ENCODE measurements at regions not wholly inside any gene's neighbourhood (a gene's known extent, or its start where the extent isn't known, plus 50 kb on each side); places are given as distances from the start of the nearest gene placed in this dataset.
"Not testable (repeated sequence)": the region's sequence is repeated elsewhere in the genome, so short reads cannot be mapped to it uniquely, and the experiment has no call there.

DNA sequence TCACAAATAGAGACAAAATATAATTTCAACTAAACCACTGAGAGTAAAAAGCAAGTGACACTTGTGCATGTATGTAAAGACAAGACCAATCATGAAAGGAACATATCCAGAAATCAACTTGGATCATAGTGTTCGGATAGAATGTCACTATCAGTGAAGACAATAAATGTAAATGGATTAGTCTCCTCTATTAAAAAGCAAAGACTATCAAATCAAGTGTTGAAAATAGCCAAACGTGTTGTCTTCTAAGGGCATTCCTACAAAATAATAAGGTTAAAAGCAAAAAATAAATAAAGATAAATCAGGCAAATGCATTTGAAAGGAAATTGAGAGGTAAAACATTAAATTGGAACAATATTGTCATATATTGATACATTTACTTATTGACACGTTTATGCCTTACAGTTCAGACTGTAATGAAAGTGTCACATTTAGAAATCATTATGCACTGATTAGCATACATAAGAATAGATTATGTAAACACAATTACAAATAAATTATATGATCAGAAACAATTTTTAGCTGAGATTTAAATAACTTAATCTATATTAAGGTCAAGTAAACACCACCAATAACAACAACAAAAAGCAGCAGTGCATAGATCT lies 1100.1 kb downstream of the BRD1 start:
- H3K27me3 ChIP-seq (ENCODE audit: control insufficient read depth in 1 of 2, insufficient read depth in 2 of 2, low read length in 2 of 2), result no peaks in the 10 kb centered on the region
- no peak overlapping the region for H3K27ac ChIP-seq (ENCODE audit: low read length)
- no peaks in the 10 kb centered on the region for H3K4me1 ChIP-seq (ENCODE audit: control insufficient read depth, insufficient read depth, low read length)
- no peak overlapping the region for H3K9ac ChIP-seq (ENCODE audit: low read length in 2 of 2)
- H3K36me3 ChIP-seq (ENCODE audit: control insufficient read depth in 2 of 2, insufficient read depth in 2 of 2, low read length in 2 of 2), result no peaks in the 10 kb centered on the region
- peaks cover 6 to 15% of the 10 kb centered on the region in 2 donors for H3K9me3 ChIP-seq (ENCODE audit: control insufficient read depth in 2 of 2, low read length in 2 of 2)
- no peak overlapping the region for H3K4me3 ChIP-seq (ENCODE audit: low read length in 2 of 2)

DNA sequence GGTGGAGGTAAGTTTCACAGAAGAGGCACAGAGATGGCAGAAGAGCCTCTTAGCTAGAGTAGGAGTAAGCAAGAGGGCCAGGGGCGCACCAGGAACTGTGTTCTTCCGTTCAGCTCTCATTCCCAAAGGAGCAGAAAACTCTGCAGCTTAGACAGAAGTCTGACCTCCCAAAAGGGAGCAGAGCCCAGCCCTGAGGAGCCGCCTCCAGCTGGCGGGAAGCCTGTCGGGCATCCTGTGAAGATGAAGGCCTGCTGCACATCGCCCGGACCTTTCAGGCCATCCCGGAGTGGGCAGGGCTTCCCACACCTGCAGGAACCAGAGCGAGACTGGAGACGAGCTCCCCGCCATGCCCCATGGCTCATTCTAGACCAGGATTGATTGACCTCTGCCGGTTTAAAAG lies 1102.8 kb downstream of the BRD1 start:
- no peak overlapping the region for H3K9ac ChIP-seq (ENCODE audit: low read length in 2 of 2)

DNA sequence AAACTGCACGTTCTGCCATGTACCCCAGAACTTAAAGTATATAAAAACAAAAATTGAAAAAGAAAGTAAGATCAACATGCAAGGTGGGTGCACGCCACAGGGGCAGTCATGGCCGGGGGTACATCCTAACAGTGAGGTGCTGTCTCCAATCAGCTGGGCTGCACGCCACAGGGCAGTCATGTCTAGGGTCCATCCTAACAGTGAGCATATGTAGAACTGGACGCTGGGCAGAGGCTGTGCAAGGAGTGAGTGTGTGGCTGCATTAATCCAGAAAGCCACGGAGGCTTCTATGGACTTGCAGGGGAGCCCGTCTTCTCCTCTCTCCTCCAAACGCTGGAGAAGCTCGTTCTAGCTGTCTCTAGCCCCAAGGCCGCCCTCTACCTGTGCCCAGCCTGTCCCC lies 1105.0 kb downstream of the BRD1 start:
- Histone ChIP-seq H3K4me1 (ENCODE audit: control insufficient read depth, insufficient read depth, low read length) (no peaks in the 10 kb centered on the region), H3K27me3 (ENCODE audit: control insufficient read depth in 1 of 2, insufficient read depth in 2 of 2, low read length in 2 of 2) (no peaks in the 10 kb centered on the region), H3K9ac (ENCODE audit: low read length in 2 of 2) (no peak overlapping the region), H3K27ac (ENCODE audit: low read length) (no peak overlapping the region), H3K36me3 (ENCODE audit: control insufficient read depth in 2 of 2, insufficient read depth in 2 of 2, low read length in 2 of 2) (no peaks in the 10 kb centered on the region), H3K9me3 (ENCODE audit: control insufficient read depth in 2 of 2, low read length in 2 of 2) (peaks cover 6 to 15% of the 10 kb centered on the region in 2 donors), H3K4me3 (ENCODE audit: low read length in 2 of 2) (no peak overlapping the region)

More for the DNA sequence above, 1102.8 kb downstream of the BRD1 start:
- H3K36me3 ChIP-seq (ENCODE audit: control insufficient read depth in 2 of 2, insufficient read depth in 2 of 2, low read length in 2 of 2), result no peaks in the 10 kb centered on the region
- no peak overlapping the region for H3K27ac ChIP-seq (ENCODE audit: low read length)
- peaks cover 6 to 15% of the 10 kb centered on the region in 2 donors for H3K9me3 ChIP-seq (ENCODE audit: control insufficient read depth in 2 of 2, low read length in 2 of 2)
- no peak overlapping the region for H3K4me3 ChIP-seq (ENCODE audit: low read length in 2 of 2)
- H3K27me3 ChIP-seq (ENCODE audit: control insufficient read depth in 1 of 2, insufficient read depth in 2 of 2, low read length in 2 of 2), result no peaks in the 10 kb centered on the region
- H3K4me1 ChIP-seq (ENCODE audit: control insufficient read depth, insufficient read depth, low read length), result no peaks in the 10 kb centered on the region

DNA sequence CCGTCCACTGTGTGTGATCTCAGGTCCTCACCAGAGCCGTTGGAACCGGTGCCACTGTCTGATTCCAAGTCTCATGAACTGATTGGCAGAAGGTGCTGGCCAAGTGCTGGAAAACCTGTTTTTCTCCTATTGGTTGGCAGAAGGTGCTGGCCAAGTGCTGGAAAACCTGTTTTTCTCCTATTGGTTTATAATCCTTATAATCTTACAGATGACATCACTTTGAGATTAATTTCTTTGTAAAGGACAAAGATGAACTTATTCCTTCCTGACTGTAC lies 1106.3 kb downstream of the BRD1 start:
- H3K4me1 ChIP-seq (ENCODE audit: control insufficient read depth, insufficient read depth, low read length), result no peaks in the 10 kb centered on the region
- H3K4me3 ChIP-seq (ENCODE audit: low read length in 2 of 2), result no peak overlapping the region
- no peak overlapping the region for H3K27ac ChIP-seq (ENCODE audit: low read length)
- H3K9me3 ChIP-seq (ENCODE audit: control insufficient read depth in 2 of 2, low read length in 2 of 2), result peaks cover 4 to 5% of the 10 kb centered on the region in 2 donors
- H3K36me3 ChIP-seq (ENCODE audit: control insufficient read depth in 2 of 2, insufficient read depth in 2 of 2, low read length in 2 of 2), result no peaks in the 10 kb centered on the region
- H3K27me3 ChIP-seq (ENCODE audit: control insufficient read depth in 1 of 2, insufficient read depth in 2 of 2, low read length in 2 of 2), result no peaks in the 10 kb centered on the region
- H3K9ac ChIP-seq (ENCODE audit: low read length in 2 of 2), result no peak overlapping the region

DNA sequence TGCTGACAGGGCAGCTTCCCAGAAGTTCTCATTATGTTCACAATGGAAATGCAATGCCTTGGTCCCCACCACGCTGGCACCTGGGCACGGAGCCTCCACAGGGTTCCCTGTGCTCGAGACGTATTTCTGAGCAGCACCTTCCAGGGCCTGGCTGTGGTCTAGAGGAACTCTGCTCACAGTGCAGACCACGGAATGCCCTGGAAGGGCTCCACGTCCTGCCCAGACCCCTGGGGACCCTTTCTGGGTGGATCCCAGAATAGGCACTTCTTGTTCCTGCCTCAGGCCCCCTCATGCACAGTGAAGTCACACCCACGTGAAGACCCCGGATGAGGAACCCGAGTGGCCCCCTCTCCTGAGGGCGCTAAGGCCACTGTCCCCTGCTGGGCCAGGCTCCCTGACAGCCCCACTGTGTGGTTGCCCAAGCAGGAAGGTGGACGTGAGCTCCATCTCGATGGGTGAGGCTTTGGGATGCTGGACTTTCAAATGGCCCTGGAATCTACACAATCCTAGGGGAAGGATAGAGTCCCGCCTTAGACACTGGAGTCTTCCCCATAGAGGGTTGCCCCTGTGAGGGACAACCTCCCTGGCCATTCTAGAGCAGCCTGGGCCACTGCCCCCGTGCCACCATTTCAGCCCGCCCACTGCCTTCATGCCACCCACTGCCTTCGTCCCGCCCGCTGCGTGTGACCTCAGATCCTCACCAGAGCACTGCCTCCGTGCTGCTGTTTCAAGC lies 1106.8 kb downstream of the BRD1 start:
- Histone ChIP-seq H3K4me3 (ENCODE audit: low read length in 2 of 2) (no peak overlapping the region), H3K27ac (ENCODE audit: low read length) (no peak overlapping the region), H3K36me3 (ENCODE audit: control insufficient read depth in 2 of 2, insufficient read depth in 2 of 2, low read length in 2 of 2) (no peaks in the 10 kb centered on the region), H3K9me3 (ENCODE audit: control insufficient read depth in 2 of 2, low read length in 2 of 2) (peaks cover 0 to 2% of the 10 kb centered on the region in 2 donors), H3K4me1 (ENCODE audit: control insufficient read depth, insufficient read depth, low read length) (no peaks in the 10 kb centered on the region), H3K9ac (ENCODE audit: low read length in 2 of 2) (no peak overlapping the region), H3K27me3 (ENCODE audit: control insufficient read depth in 1 of 2, insufficient read depth in 2 of 2, low read length in 2 of 2) (no peaks in the 10 kb centered on the region)

DNA sequence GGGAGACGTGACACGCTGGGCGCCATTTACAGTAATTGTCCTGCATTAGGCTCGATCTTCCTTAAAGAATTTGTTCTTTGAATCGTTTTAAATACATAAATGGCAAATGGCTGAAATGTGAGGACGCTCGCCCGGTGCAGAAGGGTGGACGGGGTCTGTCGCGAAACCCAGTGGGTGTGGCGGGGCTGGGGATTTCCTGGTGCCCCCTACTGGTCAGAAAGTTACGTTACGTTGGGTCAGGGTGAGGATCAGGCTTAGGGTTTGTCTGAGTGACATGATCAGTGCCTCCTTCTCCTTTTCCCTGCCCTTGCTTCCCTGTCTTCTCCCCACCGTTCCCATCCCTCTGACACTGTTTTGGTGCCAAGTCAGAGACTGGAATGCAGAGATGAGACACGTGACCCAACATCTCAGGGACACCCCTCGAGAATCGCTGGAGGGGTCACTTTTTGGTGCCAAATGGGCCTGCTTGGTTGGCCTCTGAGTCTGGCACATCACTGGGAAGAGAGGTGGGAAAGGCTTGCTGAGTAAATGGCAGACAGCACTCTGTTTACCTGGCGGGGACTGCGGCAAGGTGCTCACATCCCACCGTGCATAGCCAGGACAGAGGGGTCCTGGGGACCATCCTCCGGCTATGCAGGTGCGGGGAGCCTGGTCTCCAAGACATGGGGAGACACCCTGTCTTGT lies 1107.6 kb downstream of the BRD1 start:
- Histone ChIP-seq H3K27ac (ENCODE audit: low read length) (no peak overlapping the region), H3K4me1 (ENCODE audit: control insufficient read depth, insufficient read depth, low read length) (no peaks in the 10 kb centered on the region), H3K9ac (ENCODE audit: low read length in 2 of 2) (no peak overlapping the region), H3K9me3 (ENCODE audit: control insufficient read depth in 2 of 2, low read length in 2 of 2) (no peaks in the 10 kb centered on the region), H3K36me3 (ENCODE audit: control insufficient read depth in 2 of 2, insufficient read depth in 2 of 2, low read length in 2 of 2) (no peaks in the 10 kb centered on the region), H3K4me3 (ENCODE audit: low read length in 2 of 2) (no peak overlapping the region), H3K27me3 (ENCODE audit: control insufficient read depth in 1 of 2, insufficient read depth in 2 of 2, low read length in 2 of 2) (no peaks in the 10 kb centered on the region)

DNA sequence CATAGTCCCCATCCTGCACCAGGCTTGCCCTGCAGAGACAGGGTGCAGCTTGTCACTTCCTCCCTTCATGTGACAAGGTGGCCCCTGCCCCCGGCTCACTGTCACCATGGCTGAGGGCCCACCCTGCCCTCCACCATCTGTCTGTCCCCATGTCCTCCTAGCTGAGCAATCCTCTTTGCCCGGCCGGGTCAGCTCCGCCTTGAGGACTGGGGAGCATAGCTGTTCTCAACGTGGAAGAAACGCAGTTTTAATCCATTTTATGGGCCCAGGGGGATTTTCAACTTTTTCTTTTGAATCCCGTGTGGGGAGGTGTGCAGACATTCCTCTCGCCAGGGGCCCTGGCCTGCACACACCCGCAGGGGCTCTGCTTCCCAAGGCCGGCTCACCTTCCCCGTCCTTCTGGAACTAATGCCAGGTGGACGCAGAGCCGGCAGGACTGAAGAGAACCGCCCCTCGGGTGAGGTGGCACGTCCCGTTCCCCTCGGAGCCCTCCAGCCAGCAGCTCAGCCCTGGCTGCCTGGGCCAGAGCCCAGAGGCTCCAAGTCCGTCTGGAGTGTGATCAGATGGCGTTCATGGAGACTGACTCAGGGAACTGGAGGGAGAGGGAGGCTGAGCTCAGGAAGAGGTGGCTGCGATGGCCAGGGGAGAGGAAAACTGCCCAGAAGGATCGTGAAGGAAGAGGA lies 1108.7 kb downstream of the BRD1 start:
- Histone ChIP-seq H3K9ac (ENCODE audit: low read length in 2 of 2) (no peak overlapping the region), H3K36me3 (ENCODE audit: control insufficient read depth in 2 of 2, insufficient read depth in 2 of 2, low read length in 2 of 2) (no peaks in the 10 kb centered on the region), H3K4me3 (ENCODE audit: low read length in 2 of 2) (no peak overlapping the region), H3K27me3 (ENCODE audit: control insufficient read depth in 1 of 2, insufficient read depth in 2 of 2, low read length in 2 of 2) (no peaks in the 10 kb centered on the region), H3K4me1 (ENCODE audit: control insufficient read depth, insufficient read depth, low read length) (no peaks in the 10 kb centered on the region), H3K9me3 (ENCODE audit: control insufficient read depth in 2 of 2, low read length in 2 of 2) (peaks cover 0 to 4% of the 10 kb centered on the region in 2 donors), H3K27ac (ENCODE audit: low read length) (no peak overlapping the region)

DNA sequence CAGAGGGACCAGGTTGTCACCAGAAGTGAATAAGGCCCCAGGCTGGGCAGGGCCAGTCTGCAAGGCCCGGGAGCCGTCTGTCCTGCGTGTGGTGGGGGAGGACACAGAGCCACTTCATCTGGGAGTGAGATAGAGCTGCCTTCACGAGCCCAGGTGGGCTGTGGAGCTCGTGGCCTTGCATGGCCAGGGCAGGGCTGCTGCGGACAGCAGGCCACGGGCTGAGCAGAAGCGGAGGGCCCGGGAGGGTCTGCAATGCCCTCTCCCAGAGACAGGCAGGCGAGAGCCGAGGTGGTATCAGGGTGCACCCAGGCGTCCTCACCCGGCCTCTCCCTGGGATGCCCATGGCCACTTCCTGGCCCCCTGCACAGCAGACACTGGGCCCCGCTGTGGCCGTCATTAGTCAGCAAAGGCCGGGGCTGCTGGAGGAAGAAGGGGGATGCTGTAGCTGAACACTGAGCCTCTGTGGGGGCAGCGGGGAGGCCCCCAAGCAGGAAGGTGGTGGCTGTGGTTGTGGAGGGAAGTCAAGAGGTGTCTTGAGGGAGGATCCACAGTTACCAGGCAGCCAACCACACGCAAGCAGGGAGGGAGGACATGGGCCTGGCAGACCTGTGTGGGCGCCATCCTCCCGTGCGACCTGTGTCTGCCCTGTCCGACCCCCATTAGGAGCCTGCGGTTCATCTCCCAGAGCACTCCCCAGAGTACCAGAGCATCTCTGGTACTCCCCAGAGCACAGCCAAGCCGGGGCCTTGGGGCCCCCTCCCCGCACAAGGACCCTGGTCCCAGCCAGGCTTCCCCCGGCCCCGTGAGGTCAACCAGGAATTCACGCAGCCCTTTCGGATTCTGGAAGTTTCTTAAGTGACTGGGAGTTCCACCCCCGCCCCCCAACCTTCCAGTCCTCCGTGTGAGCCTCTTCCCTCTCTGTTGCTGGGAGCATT lies 1109.5 kb downstream of the BRD1 start:
- H3K9me3 ChIP-seq (ENCODE audit: control insufficient read depth in 2 of 2, low read length in 2 of 2), result peaks cover 0 to 4% of the 10 kb centered on the region in 2 donors
- no peak overlapping the region for H3K9ac ChIP-seq (ENCODE audit: low read length in 2 of 2)
- no peak overlapping the region for H3K27ac ChIP-seq (ENCODE audit: low read length)
- H3K36me3 ChIP-seq (ENCODE audit: control insufficient read depth in 2 of 2, insufficient read depth in 2 of 2, low read length in 2 of 2), result no peaks in the 10 kb centered on the region
- H3K4me3 ChIP-seq (ENCODE audit: low read length in 2 of 2), result no peak overlapping the region
- no peaks in the 10 kb centered on the region for H3K4me1 ChIP-seq (ENCODE audit: control insufficient read depth, insufficient read depth, low read length)
- H3K27me3 ChIP-seq (ENCODE audit: control insufficient read depth in 1 of 2, insufficient read depth in 2 of 2, low read length in 2 of 2), result no peaks in the 10 kb centered on the region

DNA sequence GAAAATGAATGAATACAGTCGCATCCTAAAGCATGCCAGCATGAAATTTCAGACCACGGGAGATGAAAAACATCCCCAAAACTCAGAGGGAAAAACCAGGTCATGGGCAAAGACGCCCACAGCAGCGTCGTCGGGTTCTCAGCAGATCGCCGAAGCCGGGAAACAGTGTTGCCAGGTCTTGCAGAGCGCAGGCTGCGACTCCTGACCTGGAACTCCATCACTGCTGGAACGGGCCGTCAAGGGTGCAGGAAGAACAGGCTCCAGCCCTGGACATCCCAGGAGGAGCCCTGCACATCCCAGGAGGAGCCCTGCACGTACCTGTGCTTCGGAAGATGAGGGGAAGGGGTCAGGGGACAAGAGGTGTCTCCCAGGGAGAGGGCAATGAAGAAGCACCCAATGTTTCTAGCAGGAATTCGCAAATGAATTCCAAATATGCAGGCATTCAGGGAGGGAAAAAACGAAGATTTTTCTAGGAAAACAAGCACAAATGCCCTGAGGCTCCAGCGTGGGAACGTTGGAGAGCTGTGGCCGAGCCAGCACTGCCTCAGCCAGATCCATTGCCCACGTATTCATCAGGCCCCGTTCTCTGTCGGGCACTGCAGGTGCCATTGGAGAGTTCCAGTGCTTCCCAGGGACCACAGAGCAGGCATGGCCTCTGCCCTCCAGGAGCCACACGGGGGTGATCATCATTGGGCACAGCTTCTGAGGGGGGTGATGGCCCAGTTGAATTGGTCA lies 1110.4 kb downstream of the BRD1 start:
- Histone ChIP-seq H3K4me3 (ENCODE audit: low read length in 2 of 2) (no peak overlapping the region), H3K27ac (ENCODE audit: low read length) (no peak overlapping the region), H3K36me3 (ENCODE audit: control insufficient read depth in 2 of 2, insufficient read depth in 2 of 2, low read length in 2 of 2) (no peaks in the 10 kb centered on the region), H3K4me1 (ENCODE audit: control insufficient read depth, insufficient read depth, low read length) (no peaks in the 10 kb centered on the region), H3K27me3 (ENCODE audit: control insufficient read depth in 1 of 2, insufficient read depth in 2 of 2, low read length in 2 of 2) (no peaks in the 10 kb centered on the region), H3K9ac (ENCODE audit: low read length in 2 of 2) (no peak overlapping the region), H3K9me3 (ENCODE audit: control insufficient read depth in 2 of 2, low read length in 2 of 2) (peaks cover 0 to 4% of the 10 kb centered on the region in 2 donors)

DNA sequence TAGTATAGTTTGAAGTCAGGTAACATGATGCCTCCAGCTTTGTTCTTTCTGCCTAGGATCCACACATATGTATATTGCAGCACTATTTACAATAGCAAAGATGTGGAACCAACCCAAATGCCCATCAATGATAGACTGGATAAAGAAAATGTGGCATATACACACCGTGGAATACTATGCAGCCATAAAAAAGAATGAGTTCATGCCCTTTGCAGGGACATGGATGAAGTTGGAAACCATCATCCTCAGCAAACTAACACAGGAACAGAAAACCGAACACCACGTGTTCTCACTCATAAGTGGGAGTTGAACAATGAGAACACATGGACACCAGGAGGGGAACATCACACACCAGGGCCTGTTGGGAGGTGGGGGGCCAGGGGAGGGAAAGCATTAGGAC lies 1111.5 kb downstream of the BRD1 start:
- H3K27me3 ChIP-seq (ENCODE audit: control insufficient read depth in 1 of 2, insufficient read depth in 2 of 2, low read length in 2 of 2); H3K36me3 ChIP-seq (ENCODE audit: control insufficient read depth in 2 of 2, insufficient read depth in 2 of 2, low read length in 2 of 2); H3K27ac ChIP-seq (ENCODE audit: low read length); H3K9me3 ChIP-seq (ENCODE audit: control insufficient read depth in 2 of 2, low read length in 2 of 2); H3K4me1 ChIP-seq (ENCODE audit: control insufficient read depth, insufficient read depth, low read length); H3K9ac ChIP-seq (ENCODE audit: low read length in 2 of 2); H3K4me3 ChIP-seq (ENCODE audit: low read length in 2 of 2): not testable (repeated sequence)

All from stomach smooth muscle (tissue), 2 donors.